ENCODE measurements at regions not wholly inside any gene's neighbourhood (a gene's known extent, or its start where the extent isn't known, plus 50 kb on each side); places are given as distances from the start of the nearest gene placed in this dataset.

- no peak overlapping the region; a peak in 1 of 5 replicates for H3K4me3 Mint-ChIP-seq
- WGBS (ENCODE audit: extremely low coverage, insufficient read length, low lambda C conversion rate): no CpG with 5 or more reads among the region's 5 CpGs
Observed at GRCh38 chr6:16001158-16001557, 127.7 kb upstream of the MYLIP start.

More at GRCh38 chr6:16001158-16001557, 127.7 kb upstream of the MYLIP start:
- Histone ChIP-seq H3K79me1 (ENCODE audit: insufficient read depth, low read depth, low read length, poor library complexity, severe bottlenecking) (no peaks in the 10 kb centered on the region), H2BK120ac (ENCODE audit: low read depth, low read length, poor library complexity, severe bottlenecking) (no peak overlapping the region), H3K27me3 (ENCODE audit: insufficient read depth, low read length) (no peaks in the 10 kb centered on the region), H3K56ac (ENCODE audit: insufficient read length, low read depth, low read length) (no peak overlapping the region), H2AK5ac (ENCODE audit: insufficient read length, low read length) (no peak overlapping the region), H3K9ac (ENCODE audit: extremely low read depth, insufficient read length, low read length) (no peak overlapping the region), H4K91ac (ENCODE audit: insufficient read length, low read depth, low read length) (no peak overlapping the region), H3K9me3 (ENCODE audit: control insufficient read depth, low read depth, low read length) (no peaks in the 10 kb centered on the region), H3K27ac (ENCODE audit: insufficient read length, low read depth, low read length) (no peak overlapping the region), H3K4me1 (ENCODE audit: insufficient read depth, low read length) (peaks cover 7% of the 10 kb centered on the region; the same call in 1 of the 2 replicates), H3T11ph (ENCODE audit: low read length) (no peak overlapping the region), H4K8ac (replicated peaks; ENCODE audit: insufficient read length, low read depth, low read length) (no peak overlapping the region), H2BK12ac (ENCODE audit: insufficient read length, low read depth, low read length) (no peak overlapping the region), H3K4me2 (ENCODE audit: insufficient read depth, insufficient read length, low read length) (no peak overlapping the region), H4K5ac (ENCODE audit: insufficient read length, low read depth, low read length) (no peak overlapping the region), H4K20me1 (ENCODE audit: control insufficient read depth, insufficient read depth, insufficient read length) (no peaks in the 10 kb centered on the region), H3K18ac (ENCODE audit: insufficient read length, low read depth, low read length) (no peak overlapping the region), H3K14ac (ENCODE audit: insufficient read depth, low read length) (no peak overlapping the region), H2BK15ac (ENCODE audit: low read depth, low read length) (no peak overlapping the region), H2BK5ac (ENCODE audit: insufficient read length, low read length) (no peak overlapping the region), H3K79me2 (ENCODE audit: insufficient read depth, low read length) (no peaks in the 10 kb centered on the region), H2BK20ac (ENCODE audit: low read depth, low read length, poor library complexity, severe bottlenecking) (no peak overlapping the region), H3K23ac (ENCODE audit: insufficient read length, low read depth, low read length) (no peak overlapping the region), H3K4ac (ENCODE audit: low read depth, low read length) (no peak overlapping the region), H2AFZ (ENCODE audit: low read length) (no peak overlapping the region), H3K23me2 (ENCODE audit: insufficient read length, low read depth, low read length, poor library complexity, severe bottlenecking) (no peaks in the 10 kb centered on the region)
- TF ChIP-seq CTCF (conservative IDR thresholded peaks at IDR 0.05): no peak
- no peak for DNase-seq
- peaks cover 19 to 24% of the 10 kb centered on the region in 2 experiments for H3K4me1 Mint-ChIP-seq
- H3K9me3 Mint-ChIP-seq: no peaks in the 10 kb centered on the region
- no peaks in the 10 kb centered on the region; the same call in 1 of the 2 replicates for H3K27me3 Mint-ChIP-seq (ENCODE audit: low read depth)
- H3K27ac Mint-ChIP-seq: no peak overlapping the region; a peak in 1 of 7 replicates
- no peaks in the 10 kb centered on the region for H3K36me3 Mint-ChIP-seq (ENCODE audit: insufficient read depth in 1 of 3, low read depth in 3 of 3)
